GM13977 (cell line): ENCODE measurements at regions not wholly inside any gene's neighbourhood (a gene's known extent, or its start where the extent isn't known, plus 50 kb on each side); places are given as distances from the start of the nearest gene placed in this dataset.

Experiments used
- DNase-seq: peaks from one replicate; pipeline ENCODE4 v3.0.0; 2012; ENCODE audit warnings: low spot score
- in situ Hi-C: fragments of 300-500 bp; cut with MboI; formaldehyde crosslinking; loops from one replicate; pipeline ENCODE4 v1.12.0; 2022; ENCODE audit warnings: low sequenced_read_pairs, low pct_unique_long_range_greater_than_20kb, mixed read lengths, inconsistent platforms; ENCODE audit not compliant: unreplicated experiment
- TF ChIP-seq, protein P1 (sequence below): IDR thresholded peaks from 2 replicates; pipeline ENCODE4 v1.5.1; 2012; ENCODE audit warnings: mild to moderate bottlenecking, control low read depth; ENCODE audit not compliant: insufficient read depth; ENCODE audit errors: extremely low read depth, missing control alignments

DNA sequence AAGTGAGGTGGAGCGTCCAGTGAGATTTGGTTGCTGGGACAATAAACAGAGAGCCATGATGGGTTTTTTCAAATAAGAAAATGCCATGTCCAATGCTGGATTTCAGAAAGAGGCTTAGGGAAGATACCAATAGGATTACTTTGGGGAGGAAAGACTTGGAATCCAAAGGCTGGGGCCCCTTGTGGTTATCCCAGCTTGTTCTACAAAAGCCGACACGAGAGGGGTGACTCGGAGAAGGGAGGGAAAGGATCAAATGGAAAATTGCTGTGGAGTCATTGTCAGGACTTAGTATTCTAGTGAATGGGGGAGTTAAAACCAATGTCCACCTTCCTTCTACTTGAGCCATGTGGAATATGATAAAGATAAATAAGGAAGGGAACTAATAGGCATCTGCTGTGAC is 305.5 kb downstream of the SOX9 start:
- DNase-seq: no peak
- in situ Hi-C loops: no loop called here
- TF ChIP-seq, protein P1, sequence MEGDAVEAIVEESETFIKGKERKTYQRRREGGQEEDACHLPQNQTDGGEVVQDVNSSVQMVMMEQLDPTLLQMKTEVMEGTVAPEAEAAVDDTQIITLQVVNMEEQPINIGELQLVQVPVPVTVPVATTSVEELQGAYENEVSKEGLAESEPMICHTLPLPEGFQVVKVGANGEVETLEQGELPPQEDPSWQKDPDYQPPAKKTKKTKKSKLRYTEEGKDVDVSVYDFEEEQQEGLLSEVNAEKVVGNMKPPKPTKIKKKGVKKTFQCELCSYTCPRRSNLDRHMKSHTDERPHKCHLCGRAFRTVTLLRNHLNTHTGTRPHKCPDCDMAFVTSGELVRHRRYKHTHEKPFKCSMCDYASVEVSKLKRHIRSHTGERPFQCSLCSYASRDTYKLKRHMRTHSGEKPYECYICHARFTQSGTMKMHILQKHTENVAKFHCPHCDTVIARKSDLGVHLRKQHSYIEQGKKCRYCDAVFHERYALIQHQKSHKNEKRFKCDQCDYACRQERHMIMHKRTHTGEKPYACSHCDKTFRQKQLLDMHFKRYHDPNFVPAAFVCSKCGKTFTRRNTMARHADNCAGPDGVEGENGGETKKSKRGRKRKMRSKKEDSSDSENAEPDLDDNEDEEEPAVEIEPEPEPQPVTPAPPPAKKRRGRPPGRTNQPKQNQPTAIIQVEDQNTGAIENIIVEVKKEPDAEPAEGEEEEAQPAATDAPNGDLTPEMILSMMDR: no peak

DNA sequence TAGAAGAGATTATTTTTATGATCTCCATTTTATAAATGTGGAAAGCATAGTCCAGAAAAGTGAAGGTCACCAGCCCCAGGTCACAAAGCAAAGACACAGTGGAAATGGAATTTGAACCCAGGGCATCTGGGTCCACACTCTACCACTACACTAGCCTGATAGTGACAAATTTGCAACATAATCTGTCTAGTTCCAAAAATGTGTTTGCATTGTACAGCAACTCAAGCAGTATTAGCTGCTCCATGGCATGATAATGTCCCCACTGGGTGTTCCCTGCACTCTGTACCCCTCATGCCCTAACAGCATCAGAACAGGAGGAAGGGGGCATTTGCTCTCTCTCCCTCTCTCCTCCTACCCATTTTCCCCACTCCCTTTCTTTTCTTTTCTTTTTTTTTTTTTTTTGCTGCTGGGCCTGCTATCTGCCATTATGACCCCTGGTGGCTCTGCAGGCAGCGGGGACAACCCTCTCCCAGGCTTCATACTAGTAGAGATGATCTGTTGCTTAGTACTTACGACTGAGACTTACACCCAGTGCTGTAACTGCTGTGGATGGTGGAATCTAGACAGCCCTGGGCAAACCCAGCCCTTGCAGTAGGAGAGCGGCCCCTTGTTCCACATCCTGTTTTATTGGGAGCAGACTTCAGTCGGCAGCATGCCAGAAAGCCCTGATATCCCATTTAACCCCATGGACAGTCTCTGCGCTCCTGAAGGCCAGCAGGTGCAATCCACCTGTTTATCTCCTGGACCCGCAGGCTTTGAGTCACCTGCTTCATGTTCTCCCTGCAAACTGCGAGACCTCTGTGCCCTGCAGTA is 306.3 kb downstream of the SOX9 start:
- in situ Hi-C loops: no loop called here
- DNase-seq: no peak
- TF ChIP-seq, protein P1: no peak

DNA sequence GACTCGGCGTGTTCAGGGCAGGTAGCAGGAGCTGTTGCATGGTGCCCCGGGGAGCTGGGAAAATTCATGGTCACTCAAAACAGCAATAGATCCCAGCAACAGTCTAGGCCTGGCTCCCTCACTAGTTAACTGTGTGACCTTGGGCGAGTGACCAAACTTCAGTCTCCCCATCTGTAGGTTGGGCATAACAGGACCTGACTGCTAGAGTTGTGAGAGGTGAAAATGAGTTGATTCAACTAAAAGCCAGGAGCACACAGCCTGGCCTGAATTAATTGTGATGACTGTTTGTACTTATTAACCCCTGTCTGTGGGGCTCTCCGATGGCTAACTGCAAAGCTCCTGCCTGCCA is 306.9 kb downstream of the SOX9 start:
- no peak for DNase-seq
- TF ChIP-seq, protein P1: no peak
- in situ Hi-C loops: no loop called here

DNA sequence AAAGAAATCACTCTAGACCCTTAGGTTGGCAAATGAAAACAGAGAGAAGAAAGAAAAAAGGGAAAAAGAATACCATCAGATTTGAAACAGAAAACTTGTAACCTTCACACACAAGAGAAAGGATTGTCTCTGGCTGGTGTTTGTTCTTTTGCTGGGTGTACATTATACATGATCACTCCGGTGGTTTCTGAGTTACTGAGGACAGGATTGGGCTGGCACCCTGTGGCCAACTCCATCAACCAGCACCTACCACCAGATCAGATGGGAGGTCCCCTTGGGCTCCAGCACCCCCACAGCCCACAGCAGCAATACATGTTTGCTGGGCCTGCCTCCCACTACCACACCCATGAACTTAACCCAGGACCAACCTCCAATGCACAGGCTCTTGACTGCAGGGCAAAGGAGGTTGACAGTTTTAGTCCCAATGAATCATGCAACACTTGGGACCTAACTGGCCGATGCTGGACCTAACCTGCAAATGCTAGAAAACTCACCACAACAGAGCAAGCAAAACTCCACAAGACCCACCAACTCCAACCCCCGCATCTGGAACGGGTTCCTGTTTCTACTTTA is 308.3 kb downstream of the SOX9 start:
- DNase-seq: no peak
- in situ Hi-C loops: no loop called here
- TF ChIP-seq, protein P1: no peak

DNA sequence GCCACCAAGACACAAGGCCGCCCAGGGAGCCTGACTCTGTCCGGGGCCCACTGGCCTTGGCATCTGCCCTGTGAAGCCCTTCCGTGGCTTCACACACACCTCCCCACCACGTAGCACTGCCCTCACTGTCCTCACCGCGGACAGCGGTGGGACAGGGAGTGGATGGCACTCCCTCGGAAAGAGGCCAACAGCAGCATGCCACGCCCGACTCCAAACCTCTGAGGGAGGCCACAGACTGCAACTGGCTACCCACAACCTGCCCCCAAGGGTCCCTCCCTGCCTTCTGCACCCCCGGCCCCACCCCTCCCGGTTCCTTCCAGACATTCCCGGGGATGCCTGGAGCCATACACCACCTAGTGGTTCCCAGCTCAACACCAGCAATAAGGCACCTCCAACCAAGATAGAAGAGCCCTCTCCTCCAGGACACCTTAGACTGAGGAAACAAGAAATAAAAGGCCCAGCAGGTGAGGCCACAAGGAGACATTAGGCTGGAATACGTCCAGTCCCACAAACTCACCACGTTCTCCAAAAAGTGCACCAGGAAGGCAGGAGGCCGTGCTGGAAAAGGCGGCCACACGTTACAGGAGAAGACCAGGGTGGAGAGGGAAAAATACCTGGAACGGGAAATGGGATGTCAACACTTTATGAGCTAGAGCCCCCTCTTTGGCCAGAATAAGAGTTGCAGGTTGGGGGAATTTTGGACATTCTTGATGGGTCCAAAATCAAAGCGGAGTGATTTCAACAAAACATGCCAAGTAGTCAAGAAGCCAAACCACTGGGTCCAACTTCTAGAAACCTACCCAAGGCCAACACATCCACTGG is 310.0 kb downstream of the SOX9 start:
- TF ChIP-seq, protein P1: peak; percentile 36
- in situ Hi-C loops: no loop called here
- no peak for DNase-seq

DNA sequence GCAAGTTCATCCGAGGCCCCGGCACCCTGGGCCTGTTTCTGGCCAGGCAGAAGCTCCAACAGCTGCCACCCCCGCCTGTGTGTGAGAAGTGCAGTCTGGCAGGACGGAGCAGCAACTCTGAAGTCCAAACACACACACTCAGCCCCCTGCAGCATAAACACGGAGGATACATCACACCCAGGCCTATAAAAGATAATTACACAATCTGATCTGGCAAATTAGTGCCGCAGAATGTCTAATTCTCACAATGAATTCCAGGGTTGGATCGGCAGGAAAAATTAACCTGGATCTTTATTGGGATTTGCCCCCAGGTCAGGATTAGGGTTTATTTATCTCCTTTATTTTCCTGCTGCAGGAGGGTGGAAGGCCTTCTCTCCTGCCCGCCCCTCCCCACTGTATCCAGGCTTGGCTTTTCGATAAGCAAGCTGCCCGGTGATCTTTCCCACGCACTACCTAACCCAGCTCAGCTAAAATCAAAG is 311.4 kb downstream of the SOX9 start:
- TF ChIP-seq, protein P1: no peak
- no peak for DNase-seq
- in situ Hi-C loops: no loop called here
